ENCODE measurements at regions not wholly inside any gene's neighbourhood (a gene's known extent, or its start where the extent isn't known, plus 50 kb on each side); places are given as distances from the start of the nearest gene placed in this dataset.

DNA sequence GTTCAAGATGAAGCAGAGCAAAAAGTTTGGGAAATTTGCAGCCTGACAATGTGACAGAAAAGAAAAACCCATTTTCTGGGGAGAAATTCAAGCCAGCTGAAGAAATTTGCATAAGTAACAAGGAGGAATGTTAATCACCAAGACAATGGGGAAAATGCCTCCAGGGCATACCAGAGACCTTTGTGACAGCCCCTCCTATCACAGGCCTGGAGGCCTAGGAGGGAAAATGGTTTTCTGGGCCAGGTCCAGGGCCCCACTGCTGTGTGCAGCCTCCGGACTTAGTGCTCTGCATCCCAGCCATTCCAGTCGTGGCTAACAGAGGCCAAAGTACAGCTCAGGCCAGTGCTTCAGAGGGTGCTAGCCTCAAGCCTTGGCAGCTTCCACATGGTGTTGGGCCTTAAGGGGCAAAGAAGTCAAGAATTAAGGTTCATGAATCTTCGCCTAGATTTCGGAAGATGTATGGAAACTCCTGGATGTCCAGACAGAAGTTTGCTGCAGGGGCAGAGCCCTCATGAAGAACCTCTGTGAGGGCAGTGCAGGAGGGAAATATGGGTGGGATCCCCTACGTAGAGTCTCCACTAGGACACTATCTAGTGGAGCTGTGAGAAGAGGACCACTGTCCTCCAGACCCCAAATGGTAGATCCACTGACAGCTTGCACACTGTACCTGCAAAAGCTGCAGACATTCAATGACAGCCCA, 314.1 kb upstream of the TRIB2 start:
- H3K9me3 ChIP-seq (ENCODE audit: control insufficient read depth, low read depth, low read length) = no peaks in the 10 kb centered on the region
- DNase-seq (ENCODE audit: low read depth, low spot score) = no peak
- dilution Hi-C loops (cut with MboI; ENCODE audit: extremely low pct_ligation_motif_present, low sequenced_read_pairs) = no loop called here

DNA sequence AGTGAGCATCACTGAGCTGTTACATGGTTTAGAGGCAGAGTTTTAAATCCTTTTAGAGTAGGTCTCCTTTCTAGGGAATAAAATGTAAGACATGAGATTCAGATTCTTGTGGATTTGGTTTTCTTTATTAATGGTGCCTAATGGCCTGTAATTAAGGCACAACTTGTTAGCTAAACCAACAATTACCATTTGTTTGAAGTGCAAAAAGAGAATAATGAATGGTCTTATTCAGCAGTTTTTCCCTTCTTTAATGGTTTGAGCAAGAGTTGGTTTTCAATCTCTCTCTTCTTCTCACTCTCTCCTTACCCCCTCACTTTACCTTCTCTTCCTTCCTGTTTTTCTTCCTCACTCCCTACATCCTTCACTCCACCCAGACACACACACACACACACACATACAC, 312.2 kb upstream of the TRIB2 start:
- FAIRE-seq (no peak), DNase-seq (ENCODE audit: low read depth, low spot score) (no peak)
- no peak overlapping the region for H2AFZ ChIP-seq (ENCODE audit: control insufficient read depth, low read length)
- no peaks in the 10 kb centered on the region for H3K27me3 ChIP-seq (ENCODE audit: control insufficient read depth, extremely low read depth, insufficient read depth, low read length)
- no peaks in the 10 kb centered on the region for H4K20me1 ChIP-seq (ENCODE audit: control insufficient read depth, extremely low read depth, insufficient read depth, low read length)
- H3K4me2 ChIP-seq (ENCODE audit: control insufficient read depth, extremely low read depth, insufficient read depth, low read depth, low read length) = no peak overlapping the region
- no peaks in the 10 kb centered on the region for H3K9me3 ChIP-seq (ENCODE audit: control insufficient read depth, low read depth, low read length)
- H3K9me1 ChIP-seq (ENCODE audit: control insufficient read depth, extremely low read depth, insufficient read depth, low read length) = no peaks in the 10 kb centered on the region
- no peak for TF ChIP-seq EZH2 (IDR thresholded peaks at IDR 0.05; ENCODE audit: low read length)
- TF ChIP-seq, protein P1, sequence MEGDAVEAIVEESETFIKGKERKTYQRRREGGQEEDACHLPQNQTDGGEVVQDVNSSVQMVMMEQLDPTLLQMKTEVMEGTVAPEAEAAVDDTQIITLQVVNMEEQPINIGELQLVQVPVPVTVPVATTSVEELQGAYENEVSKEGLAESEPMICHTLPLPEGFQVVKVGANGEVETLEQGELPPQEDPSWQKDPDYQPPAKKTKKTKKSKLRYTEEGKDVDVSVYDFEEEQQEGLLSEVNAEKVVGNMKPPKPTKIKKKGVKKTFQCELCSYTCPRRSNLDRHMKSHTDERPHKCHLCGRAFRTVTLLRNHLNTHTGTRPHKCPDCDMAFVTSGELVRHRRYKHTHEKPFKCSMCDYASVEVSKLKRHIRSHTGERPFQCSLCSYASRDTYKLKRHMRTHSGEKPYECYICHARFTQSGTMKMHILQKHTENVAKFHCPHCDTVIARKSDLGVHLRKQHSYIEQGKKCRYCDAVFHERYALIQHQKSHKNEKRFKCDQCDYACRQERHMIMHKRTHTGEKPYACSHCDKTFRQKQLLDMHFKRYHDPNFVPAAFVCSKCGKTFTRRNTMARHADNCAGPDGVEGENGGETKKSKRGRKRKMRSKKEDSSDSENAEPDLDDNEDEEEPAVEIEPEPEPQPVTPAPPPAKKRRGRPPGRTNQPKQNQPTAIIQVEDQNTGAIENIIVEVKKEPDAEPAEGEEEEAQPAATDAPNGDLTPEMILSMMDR (optimal IDR thresholded peaks at IDR 0.05 in 1 of 3, IDR thresholded peaks at IDR 0.05 in 1 of 3, conservative IDR thresholded peaks at IDR 0.05 in 1 of 3; ENCODE audit: extremely low read depth in 1 of 3, insufficient read depth in 2 of 3, low read length in 3 of 3) = no peak
- H3K27ac ChIP-seq (ENCODE audit: control insufficient read depth, insufficient read depth, low read length) = no peak overlapping the region
- no peaks in the 10 kb centered on the region for H3K4me1 ChIP-seq (ENCODE audit: control insufficient read depth, extremely low read depth, insufficient read depth, low read length)
- H3K36me3 ChIP-seq (ENCODE audit: control insufficient read depth in 2 of 2, extremely low read depth in 1 of 2, insufficient read depth in 2 of 2, low read length in 2 of 2) = no peaks in the 10 kb centered on the region
- no peak overlapping the region for H3K9ac ChIP-seq (ENCODE audit: control insufficient read depth, extremely low read depth, insufficient read depth, low read length)
- H3K79me2 ChIP-seq (ENCODE audit: control insufficient read depth, insufficient read depth, low read length) = no peaks in the 10 kb centered on the region
- no peak overlapping the region for H3K4me3 ChIP-seq (ENCODE audit: control insufficient read depth in 2 of 3, extremely low read depth in 1 of 3, insufficient read depth in 2 of 3, low read depth in 1 of 3, low read length in 3 of 3)
- dilution Hi-C loops (cut with MboI; ENCODE audit: extremely low pct_ligation_motif_present, low sequenced_read_pairs) = no loop called here

More for the DNA sequence above, 314.1 kb upstream of the TRIB2 start:
- no peak for FAIRE-seq
- Histone ChIP-seq H3K79me2 (ENCODE audit: control insufficient read depth, insufficient read depth, low read length) (no peaks in the 10 kb centered on the region), H3K4me1 (ENCODE audit: control insufficient read depth, extremely low read depth, insufficient read depth, low read length) (peaks cover 8% of the 10 kb centered on the region), H4K20me1 (ENCODE audit: control insufficient read depth, extremely low read depth, insufficient read depth, low read length) (no peaks in the 10 kb centered on the region), H3K9me1 (ENCODE audit: control insufficient read depth, extremely low read depth, insufficient read depth, low read length) (no peaks in the 10 kb centered on the region), H3K4me3 (ENCODE audit: control insufficient read depth in 2 of 3, extremely low read depth in 1 of 3, insufficient read depth in 2 of 3, low read depth in 1 of 3, low read length in 3 of 3) (no peak overlapping the region), H3K27me3 (ENCODE audit: control insufficient read depth, extremely low read depth, insufficient read depth, low read length) (no peaks in the 10 kb centered on the region), H2AFZ (ENCODE audit: control insufficient read depth, low read length) (no peak overlapping the region), H3K4me2 (ENCODE audit: control insufficient read depth, extremely low read depth, insufficient read depth, low read depth, low read length) (no peak overlapping the region), H3K27ac (ENCODE audit: control insufficient read depth, insufficient read depth, low read length) (no peak overlapping the region), H3K9ac (ENCODE audit: control insufficient read depth, extremely low read depth, insufficient read depth, low read length) (no peak overlapping the region), H3K36me3 (ENCODE audit: control insufficient read depth in 2 of 2, extremely low read depth in 1 of 2, insufficient read depth in 2 of 2, low read length in 2 of 2) (no peaks in the 10 kb centered on the region)
- TF ChIP-seq EZH2 (IDR thresholded peaks at IDR 0.05; ENCODE audit: low read length) = no peak
- TF ChIP-seq, protein P1 (optimal IDR thresholded peaks at IDR 0.05 in 1 of 3, IDR thresholded peaks at IDR 0.05 in 1 of 3, conservative IDR thresholded peaks at IDR 0.05 in 1 of 3; ENCODE audit: extremely low read depth in 1 of 3, insufficient read depth in 2 of 3, low read length in 3 of 3) = no peak
